SJCRH30 (cell line): ENCODE measurements at regions not wholly inside any gene's neighbourhood (a gene's known extent, or its start where the extent isn't known, plus 50 kb on each side); places are given as distances from the start of the nearest gene placed in this dataset.
"Not testable (repeated sequence)": the region's sequence is repeated elsewhere in the genome, so short reads cannot be mapped to it uniquely, and the experiment has no call there.

Experiments used
- DNase-seq, 2 experiments: peaks; one replicate each; pipeline ENCODE4 v3.0.0-alpha.2; 2015 to 2020
- H3K27ac ChIP-seq: fragments of 250-450 bp; sonication (Bioruptor Pico); 2 replicates; pipeline ENCODE4 v1.5.1; 2020; ENCODE audit warnings: mild to moderate bottlenecking, moderate library complexity
- H3K27me3 ChIP-seq: fragments of 250-450 bp; sonication (Bioruptor Pico); 2 replicates; pipeline ENCODE4 v1.5.1; 2020; ENCODE audit warnings: mild to moderate bottlenecking, moderate library complexity
- H3K36me3 ChIP-seq: fragments of 250-450 bp; sonication (Bioruptor Pico); 2 replicates; pipeline ENCODE4 v1.5.1; 2020; ENCODE audit warnings: mild to moderate bottlenecking, moderate library complexity
- H3K4me1 ChIP-seq: fragments of 250-450 bp; sonication (Bioruptor Pico); 2 replicates; pipeline ENCODE4 v1.5.1; 2020; ENCODE audit warnings: mild to moderate bottlenecking, moderate library complexity
- H3K4me3 ChIP-seq: fragments of 250-450 bp; sonication (Bioruptor Pico); 2 replicates; pipeline ENCODE4 v1.5.1; 2020; ENCODE audit warnings: mild to moderate bottlenecking, moderate library complexity
- H3K9me3 ChIP-seq: fragments of 250-450 bp; sonication (Bioruptor Pico); replicated peaks from 2 replicates; pipeline ENCODE4 v1.5.1; 2020; ENCODE audit warnings: mild to moderate bottlenecking, moderate library complexity

- Histone ChIP-seq H3K9me3 (no peaks in the 10 kb centered on the region; the same call in 1 of the 2 replicates), H3K27ac (no peak overlapping the region), H3K27me3 (no peaks in the 10 kb centered on the region), H3K4me3 (no peak overlapping the region), H3K4me1 (peaks cover 19% of the 10 kb centered on the region), H3K36me3 (no peaks in the 10 kb centered on the region)
- no peak for DNase-seq
Observed at GRCh38 chr3:197404754-197405153, 106.3 kb upstream of the DLG1 start.

DNA sequence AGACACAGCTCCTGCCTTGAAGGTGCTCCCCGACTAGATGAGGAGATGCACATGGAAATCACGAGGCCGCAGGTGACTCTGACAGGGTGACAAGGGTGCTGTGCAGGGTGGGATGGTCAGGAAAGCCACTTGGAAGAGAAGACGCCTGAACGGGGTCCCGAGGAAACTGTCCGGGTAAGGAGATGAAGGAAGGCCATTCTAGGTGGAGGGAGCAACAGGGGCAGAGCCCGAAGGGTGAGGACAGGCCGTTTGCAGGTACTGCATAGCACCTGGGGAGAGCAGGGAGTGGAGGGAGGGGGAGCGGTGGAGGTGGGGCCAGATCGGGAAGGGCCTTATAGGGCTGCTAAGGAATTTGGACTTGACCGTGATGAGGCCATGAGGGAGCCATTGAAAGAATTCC is 105.6 kb upstream of the DLG1 start:
- DNase-seq, result no peak
- H3K36me3 ChIP-seq, result no peaks in the 10 kb centered on the region
- H3K27ac ChIP-seq, result no peak overlapping the region
- H3K9me3 ChIP-seq, result no peaks in the 10 kb centered on the region; the same call in 1 of the 2 replicates
- H3K4me1 ChIP-seq, result peaks cover 19% of the 10 kb centered on the region
- H3K27me3 ChIP-seq, result no peaks in the 10 kb centered on the region
- H3K4me3 ChIP-seq, result no peak overlapping the region

- not testable (repeated sequence) for H3K27me3 ChIP-seq, H3K27ac ChIP-seq, H3K9me3 ChIP-seq, H3K36me3 ChIP-seq, DNase-seq, H3K4me3 ChIP-seq
- H3K4me1 ChIP-seq, result peaks cover 10% of the 10 kb centered on the region
Observed at GRCh38 chr3:197402401-197402800, 104.0 kb upstream of the DLG1 start.

- Histone ChIP-seq H3K4me3 (no peak overlapping the region), H3K9me3 (no peaks in the 10 kb centered on the region), H3K36me3 (no peaks in the 10 kb centered on the region), H3K4me1 (peaks cover 4% of the 10 kb centered on the region; the same call in 1 of the 2 replicates), H3K27me3 (no peaks in the 10 kb centered on the region), H3K27ac (no peak overlapping the region)
- DNase-seq, result no peak
Observed at GRCh38 chr3:197399486-197399885, 101.1 kb upstream of the DLG1 start.

DNA sequence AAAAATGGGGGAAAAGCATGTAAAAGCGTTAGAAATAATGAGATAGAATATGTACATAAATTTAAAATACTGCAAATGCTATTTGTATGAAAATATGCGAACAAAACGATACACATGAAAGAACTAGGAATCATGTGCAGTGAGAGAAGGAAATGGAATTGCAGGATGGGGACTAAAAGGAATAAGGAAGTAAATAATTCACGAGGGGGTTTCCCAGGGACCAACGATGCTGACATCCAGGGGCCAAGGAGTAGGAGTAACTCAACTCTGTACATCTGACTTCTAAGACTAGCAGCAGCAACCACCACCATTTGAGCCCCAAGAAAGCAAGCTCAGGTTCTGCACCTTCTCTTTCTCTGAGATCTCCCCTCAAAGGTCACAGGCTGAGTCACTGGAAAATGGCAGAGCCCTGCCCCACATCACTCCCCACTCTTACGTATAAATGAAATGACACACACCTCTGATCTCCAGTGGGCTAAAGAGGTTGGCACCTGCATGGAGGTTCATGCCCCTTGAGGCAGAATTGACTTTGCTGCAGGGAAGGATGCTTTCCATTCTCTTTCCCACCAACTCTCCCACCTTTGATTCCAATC is 100.0 kb upstream of the DLG1 start:
- H3K4me3 ChIP-seq, result no peak overlapping the region
- H3K27me3 ChIP-seq, result no peaks in the 10 kb centered on the region
- H3K36me3 ChIP-seq, result no peaks in the 10 kb centered on the region
- no peaks in the 10 kb centered on the region for H3K9me3 ChIP-seq
- no peak overlapping the region for H3K27ac ChIP-seq
- no peak for DNase-seq
- H3K4me1 ChIP-seq, result peaks cover 4% of the 10 kb centered on the region; the same call in 1 of the 2 replicates

- DNase-seq, result no peak
- Histone ChIP-seq H3K27me3 (no peaks in the 10 kb centered on the region), H3K27ac (no peak overlapping the region)
Observed at GRCh38 chr3:197397838-197398237, 99.4 kb upstream of the DLG1 start.

DNA sequence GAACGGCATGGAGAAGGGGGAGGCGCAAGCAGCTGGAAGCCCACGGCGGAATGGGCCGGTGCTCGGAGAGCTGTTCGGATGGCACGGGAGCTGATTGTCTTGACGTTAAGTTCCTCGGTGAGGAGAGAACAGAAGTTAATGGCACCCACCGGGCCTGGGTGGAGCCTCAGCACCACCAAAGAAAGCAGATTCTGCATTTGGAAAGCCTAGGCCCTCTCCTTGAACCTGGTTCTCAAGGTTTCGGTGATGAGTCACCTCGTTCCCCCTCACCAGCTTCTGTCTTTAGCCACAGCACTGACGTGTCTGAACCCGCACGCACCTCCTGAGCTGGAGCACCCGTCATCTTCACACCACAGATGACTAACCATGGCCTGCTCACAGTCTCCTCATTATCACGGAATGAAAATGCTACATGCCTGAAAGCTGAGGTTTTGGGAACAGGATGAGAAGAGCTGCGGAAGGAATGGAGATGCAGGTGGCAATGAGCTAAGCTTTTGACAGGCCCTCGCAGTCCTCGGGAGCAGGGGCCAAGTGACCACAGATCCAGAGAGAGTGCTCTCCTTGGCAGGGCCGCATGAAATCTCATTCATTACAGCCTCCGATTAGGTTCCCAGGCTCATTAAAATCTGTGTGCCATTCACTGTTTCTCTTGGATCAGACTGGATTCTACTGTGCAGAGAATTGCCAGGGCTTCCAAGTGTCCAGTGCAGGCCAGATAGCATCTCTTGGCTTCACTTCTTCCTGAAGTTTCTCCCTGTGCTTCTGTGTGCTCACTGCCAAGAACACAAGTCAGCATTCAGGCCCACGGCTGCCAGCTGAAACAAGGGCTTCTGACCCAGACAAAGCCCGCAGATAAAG is 96.3 kb upstream of the DLG1 start:
- peak overlapping the region; percentile 29 for H3K27ac ChIP-seq
- no peaks in the 10 kb centered on the region for H3K27me3 ChIP-seq
- no peaks in the 10 kb centered on the region for H3K36me3 ChIP-seq
- DNase-seq, result peak; percentile 66 to 71
- peaks cover 4% of the 10 kb centered on the region; the same call in 1 of the 2 replicates for H3K4me1 ChIP-seq
- no peak overlapping the region for H3K4me3 ChIP-seq
- no peaks in the 10 kb centered on the region for H3K9me3 ChIP-seq

More at GRCh38 chr3:197397838-197398237, 99.4 kb upstream of the DLG1 start:
- H3K36me3 ChIP-seq, result no peaks in the 10 kb centered on the region
- peaks cover 4% of the 10 kb centered on the region; the same call in 1 of the 2 replicates for H3K4me1 ChIP-seq
- no peaks in the 10 kb centered on the region for H3K9me3 ChIP-seq
- H3K4me3 ChIP-seq, result no peak overlapping the region

DNA sequence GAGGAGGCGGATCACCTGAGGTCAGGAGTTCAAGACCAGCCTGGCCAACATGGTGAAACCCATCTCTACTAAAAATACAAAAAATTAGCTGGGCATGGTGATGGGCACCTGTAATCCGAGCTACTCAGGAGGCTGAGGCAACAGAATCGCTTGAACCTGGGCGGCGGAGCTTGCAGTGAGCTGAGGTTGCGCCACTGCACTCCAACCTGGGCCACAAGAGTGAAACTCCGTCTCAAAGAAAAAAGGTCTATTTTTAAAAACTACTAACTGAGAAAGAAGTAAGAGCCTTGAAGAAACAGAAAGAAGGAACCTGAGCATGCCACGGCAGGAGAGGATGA is 95.7 kb upstream of the DLG1 start:
- not testable (repeated sequence) for H3K9me3 ChIP-seq, H3K27ac ChIP-seq

GRCh38 chr3:197393711-197394110 is 95.3 kb upstream of the DLG1 start:
- Histone ChIP-seq H3K27me3 (no peaks in the 10 kb centered on the region), H3K4me3 (no peak overlapping the region), H3K27ac (no peak overlapping the region), H3K4me1 (peaks cover 4% of the 10 kb centered on the region; the same call in 1 of the 2 replicates), H3K36me3 (no peaks in the 10 kb centered on the region), H3K9me3 (no peaks in the 10 kb centered on the region)
- no peak for DNase-seq

More for the DNA sequence above, 95.7 kb upstream of the DLG1 start:
- not testable (repeated sequence) for H3K4me1 ChIP-seq, H3K36me3 ChIP-seq, H3K27me3 ChIP-seq, DNase-seq, H3K4me3 ChIP-seq

GRCh38 chr3:197392961-197393360 is 94.5 kb upstream of the DLG1 start:
- Histone ChIP-seq H3K4me3 (no peak overlapping the region), H3K27me3 (no peaks in the 10 kb centered on the region), H3K9me3 (no peaks in the 10 kb centered on the region), H3K4me1 (peaks cover 4% of the 10 kb centered on the region; the same call in 1 of the 2 replicates), H3K36me3 (no peaks in the 10 kb centered on the region), H3K27ac (no peak overlapping the region)
- DNase-seq, result no peak

GRCh38 chr3:197381371-197381770 is 83.0 kb upstream of the DLG1 start:
- H3K4me3 ChIP-seq, result no peak overlapping the region
- DNase-seq, result no peak
- no peaks in the 10 kb centered on the region for H3K4me1 ChIP-seq
- H3K9me3 ChIP-seq, result no peaks in the 10 kb centered on the region
- H3K27me3 ChIP-seq, result no peaks in the 10 kb centered on the region
- no peak overlapping the region for H3K27ac ChIP-seq
- H3K36me3 ChIP-seq, result no peaks in the 10 kb centered on the region

DNA sequence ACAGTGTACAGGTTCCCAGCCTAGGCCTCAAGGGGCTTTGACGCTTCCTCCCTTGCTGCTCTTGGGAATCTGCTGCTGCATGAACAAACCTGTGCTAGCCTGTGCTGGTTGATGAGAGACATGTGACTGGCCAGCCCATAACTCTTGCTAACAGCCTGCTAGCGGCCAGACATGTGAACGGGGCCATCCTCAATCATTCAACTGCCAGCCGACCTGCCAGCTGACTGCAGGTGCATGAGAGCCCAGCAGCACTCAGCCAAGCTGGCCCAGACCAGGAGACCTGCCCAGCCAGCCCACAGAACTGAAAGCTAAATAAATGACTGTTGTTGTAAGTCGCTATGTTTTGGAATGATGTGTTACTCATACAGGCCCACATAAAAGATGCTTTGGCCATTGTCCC is 82.4 kb upstream of the DLG1 start:
- Histone ChIP-seq H3K36me3 (no peaks in the 10 kb centered on the region), H3K4me1 (no peaks in the 10 kb centered on the region), H3K9me3 (no peaks in the 10 kb centered on the region), H3K27ac (no peak overlapping the region), H3K27me3 (no peaks in the 10 kb centered on the region), H3K4me3 (no peak overlapping the region)
- no peak for DNase-seq

DNA sequence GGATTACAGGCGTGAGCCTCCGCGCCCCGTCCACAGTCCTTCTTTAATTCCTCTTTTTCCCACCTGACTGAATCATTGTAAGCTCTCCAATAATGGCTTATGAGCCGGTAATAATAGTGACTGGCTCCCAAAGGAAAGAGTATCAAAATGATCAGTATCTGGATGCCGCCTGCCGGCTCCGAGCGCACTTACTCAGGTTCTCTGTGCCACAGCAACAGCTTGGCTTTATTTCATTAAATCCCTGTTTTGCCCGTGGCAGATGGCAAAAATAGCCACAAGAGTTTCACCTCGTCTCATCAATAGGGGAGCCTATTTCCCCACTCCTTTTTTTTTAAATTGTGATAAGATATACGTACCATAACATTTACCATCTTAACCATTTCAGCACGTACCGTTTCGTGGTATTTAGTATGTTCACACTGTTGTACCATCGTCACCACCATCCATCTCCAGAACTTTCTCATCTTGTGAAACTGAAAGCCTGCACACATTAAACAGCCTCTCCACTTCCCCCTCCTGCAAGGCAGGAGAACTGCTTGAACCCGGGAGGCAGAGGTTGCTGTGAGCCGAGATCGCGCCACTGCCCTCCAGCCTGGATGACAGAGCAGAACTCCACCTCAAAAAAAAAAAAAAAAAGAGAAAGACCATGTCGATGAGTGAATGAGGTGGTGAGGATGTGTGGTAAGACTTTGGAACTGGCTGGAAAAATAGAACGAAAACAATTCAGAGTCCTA is 80.7 kb upstream of the DLG1 start:
- H3K9me3 ChIP-seq, result no peaks in the 10 kb centered on the region
- no peak overlapping the region for H3K27ac ChIP-seq
- no peak overlapping the region for H3K4me3 ChIP-seq
- no peaks in the 10 kb centered on the region for H3K4me1 ChIP-seq
- H3K27me3 ChIP-seq, result no peaks in the 10 kb centered on the region
- no peaks in the 10 kb centered on the region for H3K36me3 ChIP-seq
- DNase-seq, result no peak

- no peak overlapping the region for H3K4me3 ChIP-seq
- H3K27me3 ChIP-seq, result no peaks in the 10 kb centered on the region
- H3K36me3 ChIP-seq, result no peaks in the 10 kb centered on the region
- H3K27ac ChIP-seq, result no peak overlapping the region
- H3K9me3 ChIP-seq, result no peaks in the 10 kb centered on the region
- no peak for DNase-seq
- peaks cover 9% of the 10 kb centered on the region for H3K4me1 ChIP-seq
Observed at GRCh38 chr3:197376735-197377555, 78.5 kb upstream of the DLG1 start.
